Bronchial epithelial cell (primary cell): ENCODE measurements at regions not wholly inside any gene's neighbourhood (a gene's known extent, or its start where the extent isn't known, plus 50 kb on each side); places are given as distances from the start of the nearest gene placed in this dataset.
"Not testable (repeated sequence)": the region's sequence is repeated elsewhere in the genome, so short reads cannot be mapped to it uniquely, and the experiment has no call there.

ENCODE experiments used
- DNase-seq: peaks from one replicate; pipeline ENCODE4 v3.0.0-alpha.2; 2010; ENCODE audit warnings: low read depth
- FAIRE-seq: peaks from 2 replicates; lab custom pipeline; 2011; peaks lifted over from hg19 to GRCh38; lab: Jason Lieb, UNC
- H3K27me3 ChIP-seq: 2 replicates; pipeline ENCODE4 v1.5.1; 2011; ENCODE audit warnings: low read length; ENCODE audit not compliant: control insufficient read depth, insufficient read depth
- H3K36me3 ChIP-seq: 2 replicates; pipeline ENCODE4 v1.5.1; 2011; ENCODE audit warnings: low read length; ENCODE audit not compliant: control insufficient read depth, insufficient read depth
- H3K4me3 ChIP-seq: 2 replicates; pipeline ENCODE4 v1.5.1; 2011; ENCODE audit warnings: mild to moderate bottlenecking, low read depth, low read length, control low read depth
- TF ChIP-seq, protein P1 (sequence below): IDR thresholded peaks from 2 replicates; pipeline ENCODE4 v1.5.1; 2011; ENCODE audit warnings: mild to moderate bottlenecking, moderate library complexity, low read length, control low read depth, inconsistent platforms; ENCODE audit not compliant: insufficient read depth, severe bottlenecking

DNA sequence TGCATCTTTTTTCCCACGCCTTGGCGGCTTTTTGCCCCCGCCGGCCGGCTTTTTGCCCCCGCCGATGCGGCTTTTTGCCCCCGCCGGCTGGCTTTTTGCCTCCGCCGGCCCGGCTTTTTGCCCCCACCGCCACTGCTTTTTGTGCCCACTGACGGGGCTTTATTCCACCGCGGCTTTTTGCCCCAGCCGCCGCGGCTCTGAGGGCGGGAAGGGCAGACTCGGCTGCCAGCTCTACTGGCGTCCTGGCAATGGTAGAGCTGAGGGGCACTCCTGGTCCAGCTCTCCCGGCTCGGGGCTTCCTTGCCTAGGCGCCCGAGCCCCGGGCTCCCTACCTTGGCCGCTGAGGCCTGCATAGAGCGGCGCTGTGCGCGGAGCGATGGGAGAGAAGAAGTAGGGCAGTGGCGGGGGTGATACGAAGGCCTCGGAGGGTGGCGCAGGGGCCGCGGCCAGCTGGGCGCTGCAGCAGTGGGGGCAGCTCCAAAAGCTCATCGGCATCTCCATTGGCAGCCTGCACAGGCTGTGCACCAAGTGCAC lies 591.4 kb downstream of the TP53TG3F start:
- DNase-seq (no peak), FAIRE-seq (no peak)
- TF ChIP-seq, protein P1, sequence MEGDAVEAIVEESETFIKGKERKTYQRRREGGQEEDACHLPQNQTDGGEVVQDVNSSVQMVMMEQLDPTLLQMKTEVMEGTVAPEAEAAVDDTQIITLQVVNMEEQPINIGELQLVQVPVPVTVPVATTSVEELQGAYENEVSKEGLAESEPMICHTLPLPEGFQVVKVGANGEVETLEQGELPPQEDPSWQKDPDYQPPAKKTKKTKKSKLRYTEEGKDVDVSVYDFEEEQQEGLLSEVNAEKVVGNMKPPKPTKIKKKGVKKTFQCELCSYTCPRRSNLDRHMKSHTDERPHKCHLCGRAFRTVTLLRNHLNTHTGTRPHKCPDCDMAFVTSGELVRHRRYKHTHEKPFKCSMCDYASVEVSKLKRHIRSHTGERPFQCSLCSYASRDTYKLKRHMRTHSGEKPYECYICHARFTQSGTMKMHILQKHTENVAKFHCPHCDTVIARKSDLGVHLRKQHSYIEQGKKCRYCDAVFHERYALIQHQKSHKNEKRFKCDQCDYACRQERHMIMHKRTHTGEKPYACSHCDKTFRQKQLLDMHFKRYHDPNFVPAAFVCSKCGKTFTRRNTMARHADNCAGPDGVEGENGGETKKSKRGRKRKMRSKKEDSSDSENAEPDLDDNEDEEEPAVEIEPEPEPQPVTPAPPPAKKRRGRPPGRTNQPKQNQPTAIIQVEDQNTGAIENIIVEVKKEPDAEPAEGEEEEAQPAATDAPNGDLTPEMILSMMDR = no peak
- Histone ChIP-seq H3K27me3 (no peaks in the 10 kb centered on the region), H3K36me3 (no peaks in the 10 kb centered on the region), H3K4me3 (no peak overlapping the region)

DNA sequence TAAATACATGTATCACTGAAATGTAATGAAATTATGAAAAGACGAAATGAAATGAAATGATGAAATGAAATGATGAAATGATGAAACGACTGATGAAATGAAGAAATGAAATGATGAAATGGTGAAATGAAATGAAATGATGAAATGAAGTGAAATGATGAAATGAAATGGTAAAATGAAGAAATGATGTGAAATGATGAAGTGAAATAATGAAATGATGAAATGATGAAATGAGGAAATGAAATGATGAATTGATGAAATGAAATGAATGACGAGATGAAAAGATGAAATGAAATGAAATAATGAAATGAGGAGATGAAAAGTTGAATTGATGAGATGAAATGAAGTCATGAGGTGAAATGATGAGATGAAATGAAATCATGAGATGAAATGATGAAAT lies 594.7 kb downstream of the TP53TG3F start:
- Histone ChIP-seq H3K27me3 (no peaks in the 10 kb centered on the region), H3K4me3 (no peak overlapping the region), H3K36me3 (no peaks in the 10 kb centered on the region)
- TF ChIP-seq, protein P1 = no peak
- FAIRE-seq = no peak
- DNase-seq = no peak

DNA sequence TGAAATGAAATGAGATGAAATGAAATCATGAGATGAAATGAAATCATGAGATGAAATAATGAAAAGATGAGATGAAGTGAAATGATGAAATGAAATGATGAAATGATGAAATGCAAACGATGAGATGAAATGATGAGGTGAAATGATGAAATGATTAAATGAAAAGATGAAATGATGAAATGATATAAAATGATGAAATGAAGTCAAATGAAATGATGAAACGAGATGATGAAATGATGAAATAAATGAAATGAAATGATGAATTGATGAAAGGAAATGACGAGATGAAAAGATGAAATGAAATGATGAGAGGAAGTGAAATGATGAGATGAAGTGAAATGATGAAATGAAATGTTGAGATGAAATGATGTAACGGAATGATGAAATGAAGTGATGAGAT lies 595.6 kb downstream of the TP53TG3F start:
- Histone ChIP-seq H3K27me3 (no peaks in the 10 kb centered on the region), H3K36me3 (no peaks in the 10 kb centered on the region), H3K4me3 (no peak overlapping the region)
- FAIRE-seq = no peak
- TF ChIP-seq, protein P1 = no peak
- DNase-seq = no peak

DNA sequence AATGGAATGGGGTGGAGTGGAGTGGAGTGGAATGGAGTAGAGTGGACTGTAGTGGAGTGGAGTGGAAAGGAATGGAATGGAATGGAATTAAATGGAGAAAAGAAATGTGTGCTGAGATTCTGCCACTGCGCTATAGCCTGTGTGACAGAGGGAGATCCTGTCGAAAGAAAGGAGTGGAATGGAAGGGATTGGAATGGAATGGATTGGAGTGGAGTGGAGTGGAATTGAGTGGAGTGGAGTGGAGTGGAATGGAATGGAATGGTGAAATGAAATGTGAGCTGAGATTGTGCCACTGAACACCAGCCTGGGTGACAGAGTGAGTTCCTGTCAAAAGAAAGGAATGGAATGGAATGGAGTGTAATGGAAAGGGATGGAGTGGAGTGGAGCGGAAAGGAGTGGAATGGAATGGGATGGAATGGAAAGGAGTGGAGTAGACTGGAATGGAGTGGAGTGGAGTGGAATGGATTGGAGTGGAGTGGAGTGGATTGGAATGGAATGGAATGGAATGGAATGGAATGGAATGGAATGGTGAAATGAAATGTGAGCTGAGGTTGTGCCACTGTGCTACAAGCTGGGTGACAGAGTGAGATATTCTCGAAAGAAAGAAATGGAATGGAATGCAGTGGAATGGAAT lies 603.3 kb downstream of the TP53TG3F start:
- not testable (repeated sequence) for FAIRE-seq, H3K27me3 ChIP-seq, H3K36me3 ChIP-seq, DNase-seq, H3K4me3 ChIP-seq

DNA sequence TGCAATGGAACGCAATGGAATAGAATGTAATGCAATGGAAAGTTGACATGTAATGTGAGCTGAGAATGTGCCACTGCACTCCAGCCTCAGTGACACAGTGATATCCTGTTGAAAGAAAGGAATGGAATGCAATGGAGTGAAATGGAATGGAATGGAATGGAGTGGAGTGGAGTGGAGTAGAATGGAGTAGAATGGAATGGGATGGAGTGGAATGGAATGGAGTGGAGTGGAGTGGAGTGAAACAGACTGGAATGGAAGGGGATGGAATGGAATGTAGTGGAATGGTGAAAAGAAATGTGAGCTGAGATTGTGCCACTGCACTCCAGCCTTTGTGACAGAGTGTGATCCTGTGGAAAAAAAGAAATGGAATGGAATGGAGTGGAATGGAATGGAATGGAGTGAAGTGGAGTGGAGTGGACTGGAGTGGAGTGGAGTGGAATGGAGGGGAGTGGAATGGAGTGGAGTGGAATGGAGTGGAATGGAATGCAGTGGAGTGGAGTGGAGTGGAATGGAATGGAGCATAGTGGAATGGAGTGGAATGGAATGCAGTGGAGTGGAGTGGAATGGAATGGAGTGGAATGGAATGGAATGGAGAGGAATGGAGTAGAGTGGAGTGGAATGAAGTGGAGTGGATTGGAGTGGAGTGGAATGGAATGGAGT lies 604.2 kb downstream of the TP53TG3F start:
- not testable (repeated sequence) for H3K27me3 ChIP-seq, H3K4me3 ChIP-seq, DNase-seq, H3K36me3 ChIP-seq, FAIRE-seq

DNA sequence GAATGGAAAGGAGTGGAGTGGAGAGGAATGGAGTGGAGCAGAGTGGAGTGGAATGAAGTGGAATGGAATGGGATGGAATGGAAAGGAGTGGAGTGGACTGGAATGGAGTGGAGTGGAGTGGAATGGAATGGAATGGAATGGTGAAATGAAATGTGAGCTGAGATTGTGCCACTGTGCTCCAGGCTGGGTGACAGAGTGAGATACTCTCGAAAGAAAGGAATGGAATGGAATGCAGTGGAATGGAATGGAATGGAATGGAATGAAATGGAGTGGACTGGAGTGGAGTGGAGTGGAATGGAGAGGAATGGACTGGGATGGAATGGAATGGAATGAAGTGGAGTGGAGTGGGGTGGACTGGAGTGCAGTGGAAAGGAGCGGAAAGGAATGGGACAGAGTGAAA lies 605.2 kb downstream of the TP53TG3F start:
- not testable (repeated sequence) for FAIRE-seq, H3K36me3 ChIP-seq, H3K4me3 ChIP-seq, H3K27me3 ChIP-seq, DNase-seq

DNA sequence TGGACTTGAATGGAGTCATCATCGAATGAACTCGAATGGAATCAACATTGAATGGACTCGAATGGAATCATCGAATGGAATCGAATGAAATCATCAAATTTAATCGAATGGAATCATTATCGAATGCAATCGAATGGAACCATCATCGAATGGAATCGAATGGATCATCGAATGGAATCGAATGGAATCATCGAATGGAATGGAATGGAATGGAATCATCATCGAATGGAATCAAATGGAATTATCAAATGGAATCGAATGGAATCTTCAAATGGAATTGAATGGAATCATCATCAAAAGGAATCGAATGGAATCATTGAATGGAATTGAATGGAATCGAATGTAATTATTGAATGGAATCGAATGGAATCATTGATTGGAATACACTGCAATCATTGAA lies 610.3 kb downstream of the TP53TG3F start:
- not testable (repeated sequence) for FAIRE-seq, DNase-seq, H3K4me3 ChIP-seq

More for the DNA sequence above, 610.3 kb downstream of the TP53TG3F start:
- not testable (repeated sequence) for H3K27me3 ChIP-seq, H3K36me3 ChIP-seq
